Esophagus muscularis mucosa (tissue), 4 donors: ENCODE measurements at regions not wholly inside any gene's neighbourhood (a gene's known extent, or its start where the extent isn't known, plus 50 kb on each side); places are given as distances from the start of the nearest gene placed in this dataset.

Experiments used
- DNase-seq: peaks from one replicate; pipeline ENCODE4 v3.0.0-alpha.2; 2017; ENCODE audit errors: extremely low spot score
- H3K27ac ChIP-seq, 4 donors: fragments of 200-600 bp; sonication (generic); replicated peaks in 1 of 4; 1 replicate in 3 of 4; 2 replicates in 1 of 4; pipeline ENCODE4 v1.5.1; 2016 to 2019; ENCODE audit warnings: mild to moderate bottlenecking in 1 of 4
- H3K27me3 ChIP-seq, 4 donors: fragments of 200-600 bp; sonication (generic); one replicate each; pipeline versions ENCODE4 v1.5.1 to v1.6.0; 2016 to 2019
- H3K36me3 ChIP-seq, 4 donors: fragments of 200-600 bp; sonication (generic); one replicate each; pipeline ENCODE4 v1.5.1; 2016 to 2019
- H3K4me1 ChIP-seq, 4 donors: fragments of 200-600 bp; sonication (generic); one replicate each; pipeline ENCODE4 v1.5.1; 2016 to 2019
- H3K4me3 ChIP-seq, 4 donors: fragments of 200-600 bp; sonication (generic); 1 replicate in 2 of 4; 2 replicates in 2 of 4; pipeline ENCODE4 v1.5.1; 2016 to 2019; ENCODE audit warnings: mild to moderate bottlenecking in 4 of 4, moderate library complexity in 1 of 4
- H3K9me3 ChIP-seq, 4 donors: fragments of 200-600 bp; sonication (generic); 1 replicate in 3 of 4; 2 replicates in 1 of 4; pipeline ENCODE4 v1.5.1; 2016 to 2019
- EP300 ChIP-seq: sonication (generic); formaldehyde crosslinking; IDR thresholded peaks from one replicate; pipeline ENCODE4 v1.6.1; 2017; ENCODE audit warnings: antibody characterized with exemption
- POLR2A ChIP-seq: fragments of 450-650 bp; IDR thresholded peaks from one replicate; pipeline ENCODE4 v1.6.1; 2017; ENCODE audit warnings: antibody characterized with exemption, moderate library complexity, mild to moderate bottlenecking, low read depth
- POLR2AphosphoS5 ChIP-seq, 2 donors: sonication (generic); formaldehyde crosslinking; IDR thresholded peaks; one replicate each; pipeline ENCODE4 v1.6.1; 2017; ENCODE audit warnings: antibody characterized with exemption in 2 of 2
- WGBS: methylation state at CpG from one replicate; pipeline ENCODE4 v1.1.5; 2018; 5-methylcytosine and 5-hydroxymethylcytosine counted together
- intact Hi-C: fragments of 100-400 bp; cut with DNase I; formaldehyde crosslinking; loops from one replicate; pipeline ENCODE4 v1.15.1; 2023
- TF ChIP-seq, protein P1 (sequence below), 3 experiments: fragments of 200-600 bp in 2 of 3; fragments of 450-650 bp in 1 of 3; sonication (generic) in 2 of 3; IDR thresholded peaks; one replicate each; pipeline ENCODE4 v1.5.1; 2017 to 2019; ENCODE audit warnings: antibody characterized with exemption in 3 of 3, mild to moderate bottlenecking in 2 of 3, moderate library complexity in 1 of 3

DNA sequence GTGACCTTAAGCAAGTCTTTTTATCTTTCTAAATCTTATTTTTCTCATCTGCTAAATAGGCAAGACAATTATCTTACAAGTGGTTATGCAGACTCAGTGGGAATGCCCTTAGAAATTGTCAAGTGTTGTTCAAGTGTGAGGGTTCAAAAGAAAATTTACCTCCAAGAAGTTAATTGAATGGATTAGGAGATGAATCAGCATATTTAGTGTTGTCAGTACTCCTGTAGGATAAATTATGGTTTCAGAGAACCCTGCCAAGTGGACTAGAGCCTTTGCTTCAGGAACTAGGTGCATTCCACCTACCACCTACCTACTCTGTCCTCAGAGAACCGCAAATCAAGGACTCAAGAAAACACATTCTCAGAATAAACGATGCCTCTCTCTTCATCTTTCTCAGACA is 69.8 kb upstream of the KCTD1 start:
- DNase-seq: no peak
- WGBS: 88% methylated on average over 2 of the region's 2 CpGs
- Histone ChIP-seq H3K27ac (no peak overlapping the region), H3K36me3 (no peaks in the 10 kb centered on the region), H3K4me3 (no peak overlapping the region), H3K27me3 (no peaks in the 10 kb centered on the region), H3K4me1 (peaks cover 0 to 13% (median 2%) of the 10 kb centered on the region in 4 donors), H3K9me3 (no peaks in the 10 kb centered on the region)
- intact Hi-C loops: no loop called here
- TF ChIP-seq POLR2AphosphoS5 (IDR thresholded peaks at IDR 0.05) (no peak), POLR2A (no peak), EP300 (no peak)
- TF ChIP-seq, protein P1, sequence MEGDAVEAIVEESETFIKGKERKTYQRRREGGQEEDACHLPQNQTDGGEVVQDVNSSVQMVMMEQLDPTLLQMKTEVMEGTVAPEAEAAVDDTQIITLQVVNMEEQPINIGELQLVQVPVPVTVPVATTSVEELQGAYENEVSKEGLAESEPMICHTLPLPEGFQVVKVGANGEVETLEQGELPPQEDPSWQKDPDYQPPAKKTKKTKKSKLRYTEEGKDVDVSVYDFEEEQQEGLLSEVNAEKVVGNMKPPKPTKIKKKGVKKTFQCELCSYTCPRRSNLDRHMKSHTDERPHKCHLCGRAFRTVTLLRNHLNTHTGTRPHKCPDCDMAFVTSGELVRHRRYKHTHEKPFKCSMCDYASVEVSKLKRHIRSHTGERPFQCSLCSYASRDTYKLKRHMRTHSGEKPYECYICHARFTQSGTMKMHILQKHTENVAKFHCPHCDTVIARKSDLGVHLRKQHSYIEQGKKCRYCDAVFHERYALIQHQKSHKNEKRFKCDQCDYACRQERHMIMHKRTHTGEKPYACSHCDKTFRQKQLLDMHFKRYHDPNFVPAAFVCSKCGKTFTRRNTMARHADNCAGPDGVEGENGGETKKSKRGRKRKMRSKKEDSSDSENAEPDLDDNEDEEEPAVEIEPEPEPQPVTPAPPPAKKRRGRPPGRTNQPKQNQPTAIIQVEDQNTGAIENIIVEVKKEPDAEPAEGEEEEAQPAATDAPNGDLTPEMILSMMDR (IDR thresholded peaks at IDR 0.05): no peak

DNA sequence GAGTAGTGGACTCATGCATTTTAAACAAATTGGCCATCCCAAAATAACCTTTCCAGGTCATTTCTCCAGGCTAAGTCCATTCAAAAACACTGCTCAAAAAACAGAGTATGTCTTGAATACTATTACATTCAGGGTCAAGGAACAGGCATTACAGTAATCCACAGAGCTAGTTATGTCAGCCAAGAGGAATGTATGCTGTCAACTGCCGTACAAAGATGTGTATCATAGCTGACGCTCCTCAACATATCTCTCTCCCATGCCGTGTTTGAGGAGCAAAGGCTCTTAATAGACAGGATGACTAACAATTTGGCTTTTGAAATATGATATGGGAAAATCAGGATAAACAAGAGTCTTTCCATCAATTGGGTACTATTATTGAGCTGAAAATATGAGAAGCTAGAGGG is 68.8 kb upstream of the KCTD1 start:
- intact Hi-C loops: no loop called here
- TF ChIP-seq POLR2A (no peak), POLR2AphosphoS5 (IDR thresholded peaks at IDR 0.05) (no peak), EP300 (no peak)
- TF ChIP-seq, protein P1 (IDR thresholded peaks at IDR 0.05): no peak
- no peaks in the 10 kb centered on the region for H3K9me3 ChIP-seq
- no peaks in the 10 kb centered on the region for H3K36me3 ChIP-seq
- no peak for DNase-seq
- 47% methylated on average over 3 of the region's 3 CpGs for whole genome bisulfite sequencing
- peaks cover 0 to 13% (median 2%) of the 10 kb centered on the region in 4 donors for H3K4me1 ChIP-seq
- no peaks in the 10 kb centered on the region for H3K27me3 ChIP-seq
- no peak overlapping the region for H3K27ac ChIP-seq
- H3K4me3 ChIP-seq: no peak overlapping the region

DNA sequence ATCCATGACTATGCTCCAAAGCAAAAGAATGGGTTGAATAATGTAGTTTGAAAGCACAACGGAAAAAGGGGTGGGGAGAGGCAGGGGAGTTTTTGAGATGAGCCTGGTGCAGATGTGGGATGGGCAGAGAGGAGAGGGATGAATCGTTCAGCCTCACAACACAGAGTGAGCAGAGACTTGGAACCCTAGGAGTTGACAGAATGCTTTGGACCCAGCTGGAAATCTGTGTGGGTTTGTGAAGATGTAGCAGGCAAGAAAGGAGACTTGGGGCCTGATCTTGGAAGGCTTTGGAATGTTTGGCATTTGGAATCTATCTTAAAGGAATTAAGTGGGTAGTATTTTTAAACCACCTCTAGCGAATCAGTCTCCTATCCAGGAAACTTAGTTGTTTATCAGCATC is 66.0 kb upstream of the KCTD1 start:
- H3K4me1 ChIP-seq: peaks cover 0 to 6% (median 0%) of the 10 kb centered on the region in 4 donors
- TF ChIP-seq EP300 (no peak), POLR2A (no peak), POLR2AphosphoS5 (IDR thresholded peaks at IDR 0.05) (no peak)
- TF ChIP-seq, protein P1 (IDR thresholded peaks at IDR 0.05): no peak
- H3K27me3 ChIP-seq: no peaks in the 10 kb centered on the region
- H3K4me3 ChIP-seq: no peak overlapping the region
- H3K27ac ChIP-seq: no peak overlapping the region
- no peaks in the 10 kb centered on the region for H3K9me3 ChIP-seq
- no peaks in the 10 kb centered on the region for H3K36me3 ChIP-seq
- 74% methylated on average over 3 of the region's 3 CpGs for WGBS
- intact Hi-C loops: no loop called here
- DNase-seq: peak; percentile 60
